Motor neuron (in vitro differentiated cells): ENCODE measurements at regions not wholly inside any gene's neighbourhood (a gene's known extent, or its start where the extent isn't known, plus 50 kb on each side); places are given as distances from the start of the nearest gene placed in this dataset.
A peak's percentile ranks its signal among the peaks of the same experiment; 100 is the strongest.

ENCODE experiments used
- ATAC-seq, 8 experiments: fragments of 200-7000 bp; cut with Tn5 transposase; replicated peaks in 6 of 8; 2 replicates each; pipeline ENCODE4 v1.8.0; 2021; ENCODE audit warnings: mild to moderate bottlenecking in 8 of 8, moderate library complexity in 8 of 8
- H3K27ac ChIP-seq, 2 donors: fragments of 250-450 bp; sonication (Bioruptor Pico); 2 replicates each; pipeline ENCODE4 v1.9.0; 2021; ENCODE audit warnings: antibody characterized with exemption in 2 of 2, mild to moderate bottlenecking in 2 of 2, moderate library complexity in 1 of 2
- H3K4me1 ChIP-seq, 2 donors: fragments of 250-450 bp; sonication (Bioruptor Pico); replicated peaks in 1 of 2; 2 replicates each; pipeline ENCODE4 v1.6.1; 2021; ENCODE audit warnings: antibody characterized with exemption in 2 of 2, mild to moderate bottlenecking in 2 of 2, moderate library complexity in 1 of 2
- H3K4me3 ChIP-seq, 5 donors: fragments of 250-450 bp; sonication (Bioruptor Pico); 2 replicates each; pipeline ENCODE4 v1.9.0; 2021; ENCODE audit warnings: antibody characterized with exemption in 5 of 5, mild to moderate bottlenecking in 5 of 5, moderate library complexity in 4 of 5
- WGBS, 10 experiments: fragments of 450-650 bp; shearing (Covaris generic); methylation state at CpG; one replicate each; pipeline ENCODE4 v1.0.0; 2022; 5-methylcytosine and 5-hydroxymethylcytosine counted together
- in situ Hi-C, 9 experiments: fragments of 400-800 bp; cut with MboI; loops; one replicate each; pipeline ENCODE4 v1.15.0; 2021; ENCODE audit warnings: low sequenced_read_pairs in 9 of 9, low pct_unique_long_range_greater_than_20kb in 2 of 9; ENCODE audit not compliant: unreplicated experiment in 9 of 9

GRCh38 chr20:51098284-51098810 is 75.4 kb upstream of the KCNG1 start:
- Histone ChIP-seq H3K4me1 (peaks cover 39 to 48% of the 10 kb centered on the region in 2 donors), H3K4me3 (no peak overlapping the region), H3K27ac (peak overlapping the region in 1 of 2 donors; percentile 12)
- ATAC-seq = peak in 5 of 8 experiments; percentile 25 to 60 (median 46)
- in situ Hi-C loops = no loop called here
- WGBS, 10 experiments = 0 to 20% (median 0%) methylated on average over 1 of the region's 1 CpG; no CpG with 5 or more reads in 6 of the 10 experiments

- in situ Hi-C loops = no loop called here
- ATAC-seq = no peak
- WGBS, 10 experiments = 25 to 100% (median 80%) methylated on average over 2 to 8 of the region's 8 CpGs; no CpG with 5 or more reads in 2 of the 10 experiments
- Histone ChIP-seq H3K4me3 (no peak overlapping the region), H3K4me1 (peaks cover 47 to 56% of the 10 kb centered on the region in 2 donors), H3K27ac (peak overlapping the region in 1 of 2 donors; percentile 12)
Observed at GRCh38 chr20:51097351-51098120, 74.6 kb upstream of the KCNG1 start.

GRCh38 chr20:51096582-51097267 is 73.8 kb upstream of the KCNG1 start:
- H3K4me1 ChIP-seq = peaks cover 55 to 64% of the 10 kb centered on the region in 2 donors
- H3K27ac ChIP-seq = peak overlapping the region in 1 of 2 donors; percentile 19
- H3K4me3 ChIP-seq = no peak overlapping the region
- in situ Hi-C loops = no loop called here
- peak in 3 of 8 experiments; percentile 3 to 76 (median 19) for ATAC-seq
- 15 to 77% (median 63%) methylated on average over 2 to 11 of the region's 13 CpGs; no CpG with 5 or more reads in 4 of the 10 experiments for WGBS, 10 experiments

GRCh38 chr20:51095633-51096521 is 73.0 kb upstream of the KCNG1 start:
- ATAC-seq = peak in 6 of 8 experiments; percentile 12 to 54 (median 38)
- no peak overlapping the region for H3K4me3 ChIP-seq
- in situ Hi-C loops = no loop called here
- WGBS, 10 experiments = 0 to 47% (median 15%) methylated on average over 1 to 6 of the region's 7 CpGs
- H3K27ac ChIP-seq = peak overlapping the region; percentile 19 to 38
- peaks cover 59 to 67% of the 10 kb centered on the region in 2 donors for H3K4me1 ChIP-seq

GRCh38 chr20:51094221-51094620 is 71.3 kb upstream of the KCNG1 start:
- peaks cover 59 to 69% of the 10 kb centered on the region in 2 donors for H3K4me1 ChIP-seq
- no peak overlapping the region for H3K4me3 ChIP-seq
- in situ Hi-C loops = no loop called here
- no peak overlapping the region for H3K27ac ChIP-seq
- ATAC-seq = peak in 1 of 8 experiments; percentile 27
- WGBS, 10 experiments = 7 to 76% (median 59%) methylated on average over 1 to 4 of the region's 4 CpGs; no CpG with 5 or more reads in 2 of the 10 experiments

GRCh38 chr20:51093240-51093763 is 70.4 kb upstream of the KCNG1 start:
- 67 to 88% (median 75%) methylated on average over 2 to 5 of the region's 7 CpGs; no CpG with 5 or more reads in 2 of the 10 experiments for WGBS, 10 experiments
- in situ Hi-C loops = no loop called here
- ATAC-seq = peak; percentile 30 to 84 (median 68)
- Histone ChIP-seq H3K4me1 (peaks cover 49 to 60% of the 10 kb centered on the region in 2 donors), H3K4me3 (no peak overlapping the region), H3K27ac (no peak overlapping the region)

- ATAC-seq = peak in 3 of 8 experiments; percentile 8 to 39 (median 12)
- in situ Hi-C loops = no loop called here
- H3K4me1 ChIP-seq = peaks cover 46 to 57% of the 10 kb centered on the region in 2 donors
- no peak overlapping the region for H3K4me3 ChIP-seq
- peak overlapping the region in 1 of 2 donors; percentile 44 for H3K27ac ChIP-seq
- 17 to 58% (median 43%) methylated on average over 1 to 4 of the region's 4 CpGs; no CpG with 5 or more reads in 5 of the 10 experiments for WGBS, 10 experiments
Observed at GRCh38 chr20:51092338-51092737, 69.4 kb upstream of the KCNG1 start.

GRCh38 chr20:51091406-51092195 is 68.7 kb upstream of the KCNG1 start:
- peaks cover 44 to 52% of the 10 kb centered on the region in 2 donors for H3K4me1 ChIP-seq
- 0 to 100% (median 25%) methylated on average over 1 to 12 of the region's 12 CpGs for WGBS, 10 experiments
- in situ Hi-C loops = no loop called here
- no peak overlapping the region for H3K4me3 ChIP-seq
- H3K27ac ChIP-seq = peak overlapping the region in 1 of 2 donors; percentile 44
- peak in 3 of 8 experiments; percentile 2 to 32 (median 29) for ATAC-seq

GRCh38 chr20:51089840-51090239 is 66.9 kb upstream of the KCNG1 start:
- H3K4me1 ChIP-seq = peaks cover 38 to 43% of the 10 kb centered on the region in 2 donors
- WGBS, 10 experiments = 0 to 100% (median 88%) methylated on average over 1 of the region's 1 CpG
- H3K4me3 ChIP-seq = no peak overlapping the region
- in situ Hi-C loops = no loop called here
- H3K27ac ChIP-seq = no peak overlapping the region
- no peak for ATAC-seq

GRCh38 chr20:51089272-51089781 is 66.4 kb upstream of the KCNG1 start:
- Histone ChIP-seq H3K27ac (no peak overlapping the region), H3K4me3 (no peak overlapping the region), H3K4me1 (peaks cover 39 to 45% of the 10 kb centered on the region in 2 donors)
- in situ Hi-C loops = no loop called here
- WGBS, 10 experiments = 10 to 100% (median 83%) methylated on average over 1 to 5 of the region's 8 CpGs; no CpG with 5 or more reads in 1 of the 10 experiments
- no peak for ATAC-seq

GRCh38 chr20:51087266-51087665 is 64.4 kb upstream of the KCNG1 start:
- 0 to 80% (median 33%) methylated on average over 1 to 2 of the region's 4 CpGs; no CpG with 5 or more reads in 1 of the 10 experiments for WGBS, 10 experiments
- no peak for ATAC-seq
- Histone ChIP-seq H3K27ac (no peak overlapping the region), H3K4me1 (peaks cover 18 to 27% of the 10 kb centered on the region in 2 donors), H3K4me3 (no peak overlapping the region)
- in situ Hi-C loops = no loop called here
